AG04450 (cell line): ENCODE measurements at regions not wholly inside any gene's neighbourhood (a gene's known extent, or its start where the extent isn't known, plus 50 kb on each side); places are given as distances from the start of the nearest gene placed in this dataset.

Source experiments
- CTCF ChIA-PET: fragments of 300-600, 350-600 bp; formaldehyde crosslinking; extraction: SDS; loops from one replicate; lab custom pipeline; 2022; ENCODE audit warnings: antibody characterized with exemption, inconsistent platforms; lab: Charles Lee
- POLR2A ChIA-PET: fragments of 350-600 bp; formaldehyde crosslinking; extraction: SDS; loops from one replicate; lab custom pipeline; 2021; ENCODE audit warnings: antibody characterized with exemption, inconsistent platforms; lab: Yijun Ruan, JAX
- DNase-seq: peaks from one replicate; pipeline ENCODE4 v3.0.0-alpha.2; 2011; ENCODE audit warnings: low read depth, low spot score
- H3K27ac ChIP-seq: one replicate; pipeline ENCODE4 v1.5.1; 2012; ENCODE audit warnings: low read depth, low read length, control low read depth
- H3K27me3 ChIP-seq: one replicate; pipeline ENCODE4 v1.6.0; 2012; ENCODE audit warnings: low read length; ENCODE audit not compliant: control insufficient read depth, insufficient read depth
- H3K4me3 ChIP-seq: 2 replicates; pipeline ENCODE4 v1.5.1; 2011; ENCODE audit warnings: mild to moderate bottlenecking, low read depth, low read length, control low read depth
- H3K9me3 ChIP-seq: 2 replicates; pipeline ENCODE4 v1.5.1; 2012; ENCODE audit warnings: low read length; ENCODE audit not compliant: control insufficient read depth, insufficient read depth
- CTCF ChIP-seq: IDR thresholded peaks from 2 replicates; pipeline ENCODE4 v1.5.1; 2011; ENCODE audit warnings: low read depth, low read length, control low read depth, inconsistent platforms

GRCh38 chr5:88661806-88662207 is 221.2 kb downstream of the MEF2C start:
- no peak overlapping the region for H3K27ac ChIP-seq
- H3K9me3 ChIP-seq: peaks cover 3% of the 10 kb centered on the region; the same call in 1 of the 2 replicates
- H3K27me3 ChIP-seq: peaks cover 58% of the 10 kb centered on the region
- CTCF ChIA-PET: no interaction called here
- DNase-seq: no peak
- no peak for TF ChIP-seq CTCF
- no peak overlapping the region for H3K4me3 ChIP-seq
- POLR2A ChIA-PET: no interaction called here

- peak overlapping the region; percentile 61 for H3K4me3 ChIP-seq
- peaks cover 52% of the 10 kb centered on the region for H3K27me3 ChIP-seq
- ChIA-PET CTCF (interaction anchor here (0.8 to 1.7 kb wide), 3 partner anchors 20 to 880 kb away, joined by 3 to 7 read pairs (median 7); no protein-coding TSS in a partner anchor), POLR2A (no interaction called here)
- TF ChIP-seq CTCF: no peak
- peaks cover 3% of the 10 kb centered on the region; the same call in 1 of the 2 replicates for H3K9me3 ChIP-seq
- DNase-seq: no peak
- no peak overlapping the region for H3K27ac ChIP-seq
Measured at GRCh38 chr5:88660947-88661805, 221.8 kb downstream of the MEF2C start.

- peaks cover 45% of the 10 kb centered on the region for H3K27me3 ChIP-seq
- ChIA-PET POLR2A (no interaction called here), CTCF (interaction anchor here (0.6 to 1.7 kb wide), 5 partner anchors 19 to 879 kb away, joined by 3 to 7 read pairs (median 4); no protein-coding TSS in a partner anchor)
- no peak for TF ChIP-seq CTCF
- H3K9me3 ChIP-seq: peaks cover 3% of the 10 kb centered on the region; the same call in 1 of the 2 replicates
- no peak for DNase-seq
- peak overlapping the region; percentile 61 for H3K4me3 ChIP-seq
- H3K27ac ChIP-seq: no peak overlapping the region
Measured at GRCh38 chr5:88660264-88660946, 222.6 kb downstream of the MEF2C start.

- Histone ChIP-seq H3K27ac (no peak overlapping the region), H3K9me3 (peaks cover 3% of the 10 kb centered on the region; the same call in 1 of the 2 replicates), H3K4me3 (no peak overlapping the region), H3K27me3 (peaks cover 38% of the 10 kb centered on the region)
- CTCF ChIA-PET: interaction anchor here (1.1 to 1.7 kb wide), 4 partner anchors 19 to 878 kb away, joined by 3 to 7 read pairs (median 6); no protein-coding TSS in a partner anchor
- TF ChIP-seq CTCF: no peak
- POLR2A ChIA-PET: no interaction called here
- no peak for DNase-seq
Measured at GRCh38 chr5:88659529-88660263, 223.3 kb downstream of the MEF2C start.
